GM23338 (cell line): ENCODE measurements at regions not wholly inside any gene's neighbourhood (a gene's known extent, or its start where the extent isn't known, plus 50 kb on each side); places are given as distances from the start of the nearest gene placed in this dataset.

ENCODE experiments used
- ATAC-seq: fragments of 200-7000 bp; cut with Tn5 transposase; 3 replicates; pipeline ENCODE4 v1.9.1; 2020
- DNase-seq: peaks from one replicate; pipeline ENCODE4 v3.0.0-alpha.2; 2015; ENCODE audit warnings: low spot score
- H2AFZ ChIP-seq: fragments of 200-600 bp; sonication (generic); 2 replicates; pipeline ENCODE4 v1.8.0; 2016; ENCODE audit warnings: antibody characterized with exemption, mild to moderate bottlenecking, moderate library complexity
- H3F3A ChIP-seq: fragments of 200-600 bp; sonication (generic); replicated peaks from 2 replicates; pipeline ENCODE4 v1.8.0; 2017; ENCODE audit warnings: antibody characterized with exemption, mixed run types, low read depth
- H3K27ac ChIP-seq: fragments of 200-600 bp; sonication (generic); 2 replicates; pipeline ENCODE4 v1.6.1; 2016; ENCODE audit warnings: low read depth
- H3K27me3 ChIP-seq: fragments of 200-600 bp; sonication (generic); 2 replicates; pipeline ENCODE4 v1.8.0; 2016; ENCODE audit warnings: mild to moderate bottlenecking, mixed run types, moderate library complexity; ENCODE audit not compliant: insufficient read depth
- H3K36me3 ChIP-seq: fragments of 200-600 bp; sonication (generic); 2 replicates; pipeline ENCODE4 v1.8.0; 2016; ENCODE audit warnings: mild to moderate bottlenecking; ENCODE audit not compliant: insufficient read depth
- H3K4me1 ChIP-seq: fragments of 200-600 bp; sonication (generic); 2 replicates; pipeline ENCODE4 v1.8.0; 2016; ENCODE audit warnings: mild to moderate bottlenecking, moderate library complexity; ENCODE audit not compliant: insufficient read depth
- H3K4me2 ChIP-seq: fragments of 200-600 bp; sonication (generic); 2 replicates; pipeline ENCODE4 v1.7.1; 2017; ENCODE audit warnings: mixed run types
- H3K4me3 ChIP-seq: fragments of 200-600 bp; sonication (generic); 2 replicates; pipeline ENCODE4 v1.6.1; 2016; ENCODE audit warnings: mixed run types
- H3K79me2 ChIP-seq: fragments of 200-600 bp; sonication (generic); replicated peaks from 2 replicates; pipeline ENCODE4 v1.8.0; 2017; ENCODE audit warnings: mild to moderate bottlenecking; ENCODE audit not compliant: insufficient read depth
- H3K9me2 ChIP-seq: fragments of 200-600 bp; sonication (generic); 2 replicates; pipeline ENCODE4 v1.8.0; 2017; ENCODE audit not compliant: insufficient read depth
- H4K20me1 ChIP-seq: fragments of 200-600 bp; sonication (generic); replicated peaks from 2 replicates; pipeline ENCODE4 v1.8.0; 2017; ENCODE audit warnings: mild to moderate bottlenecking; ENCODE audit not compliant: insufficient read depth
- H3K27ac Mint-ChIP-seq: 2 replicates; pipeline ENCODE4 v1.8.0; 2020; ENCODE audit warnings: inconsistent platforms, mild to moderate bottlenecking, moderate library complexity, mixed read lengths
- H3K27me3 Mint-ChIP-seq: 3 replicates; pipeline ENCODE4 v1.8.0; 2022; ENCODE audit warnings: low read depth, mild to moderate bottlenecking, moderate library complexity, mixed read lengths, inconsistent platforms; ENCODE audit not compliant: insufficient read depth, poor library complexity
- H3K36me3 Mint-ChIP-seq: 3 replicates; pipeline ENCODE4 v1.8.0; 2021; ENCODE audit warnings: low read depth, mild to moderate bottlenecking, inconsistent platforms, moderate library complexity, mixed read lengths
- H3K4me1 Mint-ChIP-seq: 3 replicates; pipeline ENCODE4 v1.8.0; 2020; ENCODE audit warnings: mild to moderate bottlenecking, inconsistent platforms, mixed read lengths
- H3K4me3 Mint-ChIP-seq: 3 replicates; pipeline ENCODE4 v1.8.0; 2021; ENCODE audit warnings: moderate library complexity, mild to moderate bottlenecking, inconsistent platforms, mixed read lengths
- H3K9me3 Mint-ChIP-seq: 3 replicates; pipeline ENCODE4 v1.8.0; 2020; ENCODE audit warnings: moderate library complexity, mild to moderate bottlenecking, inconsistent platforms, mixed read lengths
- CREB1 ChIP-seq: fragments of 250-450 bp; sonication (Bioruptor Pico); IDR thresholded peaks from 2 replicates; pipeline ENCODE4 v1.5.0; 2020; ENCODE audit warnings: low read depth, mild to moderate bottlenecking, moderate library complexity
- ETS1 ChIP-seq: IDR thresholded peaks from 2 replicates; pipeline ENCODE4 v1.6.1; 2016; ENCODE audit warnings: antibody characterized with exemption
- EZH2 ChIP-seq: fragments of 200-600 bp; sonication (generic); IDR thresholded peaks from one replicate; pipeline ENCODE4 v1.8.0; 2017; ENCODE audit warnings: antibody characterized with exemption, mild to moderate bottlenecking, low read depth; ENCODE audit not compliant: unreplicated experiment
- EZH2phosphoT487 ChIP-seq: fragments of 200-600 bp; sonication (generic); IDR thresholded peaks from one replicate; pipeline ENCODE4 v1.8.1; 2018; ENCODE audit warnings: antibody characterized with exemption; ENCODE audit not compliant: unreplicated experiment
- JUNB ChIP-seq: IDR thresholded peaks from one replicate; pipeline ENCODE4 v1.6.1; 2016; ENCODE audit warnings: antibody characterized with exemption; ENCODE audit not compliant: unreplicated experiment
- NANOG ChIP-seq: IDR thresholded peaks from 2 replicates; pipeline ENCODE4 v1.6.1; 2016; ENCODE audit warnings: antibody characterized with exemption, borderline replicate concordance
- POLR2AphosphoS5 ChIP-seq: IDR thresholded peaks from 2 replicates; pipeline ENCODE4 v1.6.1; 2016; ENCODE audit warnings: antibody characterized with exemption, low read depth
- REST ChIP-seq: IDR thresholded peaks from one replicate; pipeline ENCODE4 v1.6.1; 2018; ENCODE audit warnings: antibody characterized with exemption; ENCODE audit not compliant: unreplicated experiment
- ZNF331 ChIP-seq: fragments of 250-450 bp; sonication (Bioruptor Pico); IDR thresholded peaks from 2 replicates; pipeline ENCODE4 v1.5.0; 2020; ENCODE audit warnings: low read depth, mild to moderate bottlenecking, moderate library complexity
- ZNF462 ChIP-seq: fragments of 250-450 bp; sonication (Bioruptor Pico); IDR thresholded peaks from 2 replicates; pipeline ENCODE4 v1.5.0; 2020; ENCODE audit warnings: mild to moderate bottlenecking, moderate library complexity

- peak overlapping the region; percentile 34 for H3K4me2 ChIP-seq
- H4K20me1 ChIP-seq, result no peaks in the 10 kb centered on the region
- no peaks in the 10 kb centered on the region for H3K9me2 ChIP-seq
- H3K27me3 ChIP-seq, result no peaks in the 10 kb centered on the region
- no peaks in the 10 kb centered on the region for H3K36me3 Mint-ChIP-seq
- peaks cover 23% of the 10 kb centered on the region for H3K4me1 ChIP-seq
- H3K27ac ChIP-seq, result no peak overlapping the region
- H2AFZ ChIP-seq, result no peak overlapping the region
- peaks cover 3% of the 10 kb centered on the region for H3K27me3 Mint-ChIP-seq
- H3K4me1 Mint-ChIP-seq, result peaks cover 26% of the 10 kb centered on the region
- no peaks in the 10 kb centered on the region for H3K79me2 ChIP-seq
- H3K4me3 Mint-ChIP-seq, result no peak overlapping the region
- no peak overlapping the region; the same call in 1 of the 2 replicates for H3K27ac Mint-ChIP-seq
- no peaks in the 10 kb centered on the region for H3K9me3 Mint-ChIP-seq
- no peak overlapping the region for H3K4me3 ChIP-seq
- DNase-seq, result peak; percentile 51
- H3F3A ChIP-seq, result no peaks in the 10 kb centered on the region
- ATAC-seq, result peak; percentile 74
- no peaks in the 10 kb centered on the region for H3K36me3 ChIP-seq
- TF ChIP-seq EZH2phosphoT487 (no peak), REST (no peak), ETS1 (no peak), JUNB (no peak), ZNF331 (CRISPR knock-in tag) (no peak), NANOG (no peak), CREB1 (CRISPR knock-in tag) (no peak), EZH2 (no peak)
Measured at GRCh38 chr9:100774326-100774725, 196.4 kb downstream of the CAVIN4 start.

GRCh38 chr9:100774962-100775361, 197.1 kb downstream of the CAVIN4 start:
- H3K4me3 ChIP-seq, result no peak overlapping the region
- H2AFZ ChIP-seq, result no peak overlapping the region; the same call in 1 of the 2 replicates
- no peaks in the 10 kb centered on the region for H3F3A ChIP-seq
- no peaks in the 10 kb centered on the region for H3K9me2 ChIP-seq
- Mint-ChIP-seq H3K9me3 (no peaks in the 10 kb centered on the region; the same call in 2 of the 3 replicates), H3K27me3 (peaks cover 3% of the 10 kb centered on the region), H3K36me3 (no peaks in the 10 kb centered on the region), H3K27ac (peak overlapping the region; percentile 40), H3K4me3 (no peak overlapping the region), H3K4me1 (peaks cover 26% of the 10 kb centered on the region)
- no peaks in the 10 kb centered on the region for H3K79me2 ChIP-seq
- no peaks in the 10 kb centered on the region for H3K36me3 ChIP-seq
- peak; percentile 41 for DNase-seq
- H4K20me1 ChIP-seq, result no peaks in the 10 kb centered on the region
- peak; percentile 84 for ATAC-seq
- H3K4me2 ChIP-seq, result peak overlapping the region; percentile 53
- H3K27me3 ChIP-seq, result no peaks in the 10 kb centered on the region
- H3K4me1 ChIP-seq, result peaks cover 23% of the 10 kb centered on the region
- H3K27ac ChIP-seq, result no peak overlapping the region
- no peak for TF ChIP-seq ZNF462 (CRISPR knock-in tag)
- TF ChIP-seq POLR2AphosphoS5, result no peak
- no peak for TF ChIP-seq CREB1 (CRISPR knock-in tag)
- TF ChIP-seq EZH2, result no peak
- TF ChIP-seq ETS1, result no peak; the same call in 1 of the 2 replicates
